WI38 (cell line): ENCODE measurements at regions not wholly inside any gene's neighbourhood (a gene's known extent, or its start where the extent isn't known, plus 50 kb on each side); places are given as distances from the start of the nearest gene placed in this dataset.

Experiments
- H3K4me3 ChIP-seq: 2 replicates; pipeline ENCODE4 v1.5.1; 2011; ENCODE audit warnings: low read depth, mild to moderate bottlenecking, control low read depth, low read length
- TF ChIP-seq, protein P1 (sequence below): IDR thresholded peaks from 2 replicates; pipeline ENCODE4 v1.5.1; 2012; ENCODE audit warnings: low read depth, mild to moderate bottlenecking, control low read depth, low read length

DNA sequence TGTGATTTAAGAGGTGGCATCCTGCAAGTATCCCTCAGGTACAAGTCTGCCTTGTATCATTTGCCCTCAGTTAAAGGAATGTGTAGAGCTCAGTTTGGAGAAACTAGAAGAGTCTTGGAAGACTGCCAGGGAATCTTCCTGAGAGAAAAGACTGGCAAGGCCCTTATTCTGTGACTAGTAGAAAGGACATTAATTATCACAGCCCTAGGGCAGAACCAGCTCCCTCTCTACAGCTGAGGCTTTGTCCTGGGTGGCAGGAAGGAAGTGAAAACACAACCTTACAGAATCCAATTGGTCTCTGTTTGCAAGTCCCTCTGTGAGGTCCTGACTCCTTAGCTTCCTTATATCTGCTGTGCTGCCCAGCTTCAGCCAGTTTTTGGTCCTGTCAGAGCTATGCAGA is 385.9 kb upstream of the CYRIA start:
- TF ChIP-seq, protein P1, sequence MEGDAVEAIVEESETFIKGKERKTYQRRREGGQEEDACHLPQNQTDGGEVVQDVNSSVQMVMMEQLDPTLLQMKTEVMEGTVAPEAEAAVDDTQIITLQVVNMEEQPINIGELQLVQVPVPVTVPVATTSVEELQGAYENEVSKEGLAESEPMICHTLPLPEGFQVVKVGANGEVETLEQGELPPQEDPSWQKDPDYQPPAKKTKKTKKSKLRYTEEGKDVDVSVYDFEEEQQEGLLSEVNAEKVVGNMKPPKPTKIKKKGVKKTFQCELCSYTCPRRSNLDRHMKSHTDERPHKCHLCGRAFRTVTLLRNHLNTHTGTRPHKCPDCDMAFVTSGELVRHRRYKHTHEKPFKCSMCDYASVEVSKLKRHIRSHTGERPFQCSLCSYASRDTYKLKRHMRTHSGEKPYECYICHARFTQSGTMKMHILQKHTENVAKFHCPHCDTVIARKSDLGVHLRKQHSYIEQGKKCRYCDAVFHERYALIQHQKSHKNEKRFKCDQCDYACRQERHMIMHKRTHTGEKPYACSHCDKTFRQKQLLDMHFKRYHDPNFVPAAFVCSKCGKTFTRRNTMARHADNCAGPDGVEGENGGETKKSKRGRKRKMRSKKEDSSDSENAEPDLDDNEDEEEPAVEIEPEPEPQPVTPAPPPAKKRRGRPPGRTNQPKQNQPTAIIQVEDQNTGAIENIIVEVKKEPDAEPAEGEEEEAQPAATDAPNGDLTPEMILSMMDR = no peak
- no peak overlapping the region for H3K4me3 ChIP-seq

DNA sequence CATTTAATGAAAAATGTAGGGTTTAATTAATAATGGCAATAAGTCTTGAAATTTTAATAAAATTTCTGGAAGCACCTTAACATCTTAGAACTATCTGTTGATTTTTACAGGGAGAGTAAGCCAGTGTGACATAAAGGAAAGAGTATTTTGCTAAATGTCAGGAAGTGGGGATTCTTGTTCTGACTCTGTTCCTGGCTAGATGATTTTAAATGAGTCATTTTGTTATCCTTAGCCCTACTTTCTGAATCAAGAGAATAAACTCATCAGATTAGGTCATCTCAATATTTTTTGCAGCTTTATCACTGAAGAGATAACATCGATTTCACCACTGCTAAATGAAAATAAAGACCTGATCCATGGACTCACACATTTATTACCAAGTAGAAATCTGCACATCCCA is 377.5 kb upstream of the CYRIA start:
- TF ChIP-seq, protein P1 = no peak
- H3K4me3 ChIP-seq = no peak overlapping the region

DNA sequence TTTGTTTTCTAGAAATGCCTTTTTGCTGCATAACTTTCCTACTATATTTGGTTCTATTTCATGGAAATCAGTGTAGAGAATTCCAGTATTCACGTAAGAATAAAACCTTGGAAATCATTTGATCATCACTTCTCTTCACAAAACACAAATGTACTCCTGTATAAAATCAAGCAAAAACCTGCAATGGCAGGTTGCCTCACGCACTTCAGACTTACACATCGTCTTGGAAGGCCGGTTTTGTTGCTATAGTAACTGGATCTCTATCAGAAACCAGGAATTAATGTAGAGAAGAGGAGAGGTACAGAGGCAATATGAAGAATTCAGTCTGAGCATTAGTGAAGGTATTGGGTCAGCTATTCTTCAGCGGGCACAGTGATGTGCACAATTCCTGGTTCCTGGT is 370.7 kb upstream of the CYRIA start:
- no peak overlapping the region for H3K4me3 ChIP-seq
- TF ChIP-seq, protein P1 = no peak

DNA sequence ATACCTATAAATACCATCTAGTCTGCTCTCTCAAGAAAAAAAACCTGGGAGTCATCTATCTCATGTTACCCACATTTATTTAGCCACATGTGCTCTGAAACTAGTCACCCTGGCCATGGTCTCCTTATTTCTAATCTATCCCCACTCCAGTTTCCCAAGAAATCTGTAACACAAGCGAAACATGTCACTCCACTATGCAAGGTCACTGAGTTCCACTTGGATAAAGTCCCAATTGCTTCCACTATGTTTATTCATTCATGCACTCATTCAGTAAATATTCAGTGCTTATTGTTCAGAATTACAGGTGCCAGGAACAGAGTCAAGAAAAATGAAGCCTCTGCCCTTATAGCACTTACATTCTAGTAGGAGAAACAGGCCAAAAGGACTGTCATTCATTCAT is 369.4 kb upstream of the CYRIA start:
- H3K4me3 ChIP-seq = no peak overlapping the region
- TF ChIP-seq, protein P1 = no peak

DNA sequence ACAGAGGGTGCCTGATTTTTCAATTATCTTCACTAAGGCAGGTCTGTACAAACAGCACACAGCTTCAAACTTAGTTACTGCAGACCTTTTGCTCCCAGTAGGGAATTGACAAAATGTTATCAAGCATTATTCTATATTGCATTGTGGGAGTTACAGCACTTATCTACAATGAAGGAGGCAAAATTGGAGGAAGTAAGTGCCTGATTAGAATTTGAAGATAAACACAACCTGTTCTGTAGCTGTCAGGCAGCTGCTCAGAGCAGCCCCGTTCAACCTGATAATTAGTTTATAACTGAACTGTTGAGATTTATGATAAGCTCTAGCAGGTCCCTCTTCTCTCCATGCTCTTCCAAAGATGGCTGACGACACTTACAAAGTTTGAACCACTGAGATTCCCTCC is 364.4 kb upstream of the CYRIA start:
- no peak overlapping the region for H3K4me3 ChIP-seq
- TF ChIP-seq, protein P1 = no peak

DNA sequence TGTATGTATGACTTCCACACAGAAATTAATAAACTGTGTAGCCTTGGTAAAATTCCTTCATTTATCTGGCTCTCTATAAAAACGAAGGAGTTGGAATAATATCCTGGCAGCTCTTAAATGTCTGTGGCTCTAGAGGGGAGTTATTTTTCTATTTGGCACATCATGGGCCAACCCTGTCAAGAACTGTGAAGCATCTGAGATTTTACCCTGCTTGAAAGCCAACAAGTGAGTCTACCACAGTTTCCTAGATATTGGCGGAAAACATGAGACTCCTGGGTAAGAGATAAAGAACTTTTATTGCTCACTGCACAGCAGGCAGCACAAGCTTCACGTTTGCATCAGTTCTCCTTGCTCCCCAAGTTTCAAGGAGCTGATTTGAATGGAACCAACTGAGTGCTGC is 346.7 kb upstream of the CYRIA start:
- TF ChIP-seq, protein P1 = no peak
- no peak overlapping the region for H3K4me3 ChIP-seq

DNA sequence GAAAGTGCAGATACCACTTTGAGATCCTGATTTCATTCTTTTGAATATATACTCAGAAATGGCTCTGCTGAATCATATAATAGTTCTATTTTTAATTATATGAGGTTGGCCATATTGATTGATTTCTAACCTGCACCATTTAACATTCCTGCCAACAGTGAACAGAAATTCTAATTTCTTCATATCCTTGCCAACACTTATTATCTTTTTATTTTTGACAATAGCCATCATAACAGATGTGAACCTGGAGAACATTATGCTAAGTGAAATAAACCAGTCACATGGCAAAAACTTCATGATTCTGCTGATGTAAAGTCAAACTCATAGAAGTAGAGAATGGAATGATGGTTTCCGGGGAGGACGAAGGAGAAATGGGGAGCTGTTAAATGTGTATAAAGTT is 344.5 kb upstream of the CYRIA start:
- TF ChIP-seq, protein P1 = no peak
- no peak overlapping the region for H3K4me3 ChIP-seq
